Effector memory CD4-positive, alpha-beta T cell (primary cell): ENCODE measurements at regions not wholly inside any gene's neighbourhood (a gene's known extent, or its start where the extent isn't known, plus 50 kb on each side); places are given as distances from the start of the nearest gene placed in this dataset.

ENCODE experiments used
- DNase-seq, 3 donors: peaks; one replicate each; pipeline ENCODE4 v3.0.0-alpha.2; 2020
- H3K27ac ChIP-seq: 2 replicates; pipeline ENCODE4 v1.7.0; 2013; ENCODE audit warnings: mild to moderate bottlenecking, low read length, moderate library complexity; ENCODE audit not compliant: insufficient read depth, poor library complexity, severe bottlenecking
- H3K27me3 ChIP-seq: replicated peaks from 2 replicates; pipeline ENCODE4 v1.7.0; 2013; ENCODE audit warnings: mild to moderate bottlenecking, low read length; ENCODE audit not compliant: insufficient read depth, control insufficient read depth, poor library complexity, severe bottlenecking
- H3K36me3 ChIP-seq: 2 replicates; pipeline ENCODE4 v1.7.0; 2013; ENCODE audit warnings: mild to moderate bottlenecking, low read length, moderate library complexity; ENCODE audit not compliant: control insufficient read depth, insufficient read depth
- H3K4me1 ChIP-seq: 2 replicates; pipeline ENCODE4 v1.7.0; 2013; ENCODE audit warnings: low read length, mild to moderate bottlenecking; ENCODE audit not compliant: control insufficient read depth, insufficient read depth, poor library complexity, severe bottlenecking
- H3K4me3 ChIP-seq: 2 replicates; pipeline ENCODE4 v1.7.0; 2013; ENCODE audit warnings: low read length, low read depth, mild to moderate bottlenecking; ENCODE audit not compliant: insufficient read depth, poor library complexity, severe bottlenecking
- H3K9me3 ChIP-seq: 2 replicates; pipeline ENCODE4 v1.7.0; 2013; ENCODE audit warnings: mild to moderate bottlenecking, low read length, moderate library complexity; ENCODE audit not compliant: control insufficient read depth

DNA sequence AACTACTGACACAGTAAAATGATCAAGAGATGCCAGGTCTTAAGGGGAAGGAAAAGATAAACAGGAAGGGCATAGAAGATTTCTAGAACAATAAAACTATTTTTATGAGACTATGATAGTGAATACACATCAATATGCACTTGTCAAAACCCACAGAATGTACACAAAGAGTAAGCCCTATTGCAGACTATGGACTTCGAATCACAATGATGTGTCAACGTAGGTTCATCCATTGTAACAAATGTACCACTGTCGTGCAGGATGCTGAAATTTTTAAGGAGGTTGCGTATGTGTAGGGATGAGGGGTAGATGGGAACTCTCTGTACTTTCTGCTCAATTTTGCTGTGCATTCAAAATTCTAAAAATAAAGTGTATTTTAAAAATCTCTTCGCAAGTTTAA is 171.9 kb downstream of the KLF12 start:
- H3K4me3 ChIP-seq = no peak overlapping the region
- H3K4me1 ChIP-seq = no peaks in the 10 kb centered on the region
- peaks cover 9% of the 10 kb centered on the region for H3K36me3 ChIP-seq
- DNase-seq = no peak
- H3K27ac ChIP-seq = no peak overlapping the region
- no peaks in the 10 kb centered on the region for H3K9me3 ChIP-seq
- no peaks in the 10 kb centered on the region for H3K27me3 ChIP-seq

DNA sequence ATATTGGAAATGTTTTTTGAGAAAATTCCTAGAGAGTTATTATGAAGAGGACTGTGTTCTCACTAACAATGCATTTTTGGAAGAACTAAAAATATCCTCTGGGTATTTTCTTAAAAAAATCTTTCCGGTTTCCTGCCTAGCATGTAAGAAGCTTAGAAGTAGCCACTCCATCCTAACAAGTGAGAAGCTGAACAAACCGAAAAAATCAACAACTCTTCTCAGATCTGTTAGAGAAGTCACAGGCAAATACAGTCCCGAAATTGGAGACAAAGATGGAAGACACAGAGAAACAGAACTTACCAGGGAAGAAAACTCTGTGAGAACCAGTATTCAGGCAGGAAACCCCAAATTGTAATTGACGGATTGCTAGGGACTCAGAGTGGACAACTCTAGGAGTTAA is 173.0 kb downstream of the KLF12 start:
- H3K27ac ChIP-seq = no peak overlapping the region
- DNase-seq = no peak
- peaks cover 9% of the 10 kb centered on the region for H3K36me3 ChIP-seq
- no peaks in the 10 kb centered on the region for H3K27me3 ChIP-seq
- no peaks in the 10 kb centered on the region for H3K4me1 ChIP-seq
- no peak overlapping the region for H3K4me3 ChIP-seq
- no peaks in the 10 kb centered on the region for H3K9me3 ChIP-seq

DNA sequence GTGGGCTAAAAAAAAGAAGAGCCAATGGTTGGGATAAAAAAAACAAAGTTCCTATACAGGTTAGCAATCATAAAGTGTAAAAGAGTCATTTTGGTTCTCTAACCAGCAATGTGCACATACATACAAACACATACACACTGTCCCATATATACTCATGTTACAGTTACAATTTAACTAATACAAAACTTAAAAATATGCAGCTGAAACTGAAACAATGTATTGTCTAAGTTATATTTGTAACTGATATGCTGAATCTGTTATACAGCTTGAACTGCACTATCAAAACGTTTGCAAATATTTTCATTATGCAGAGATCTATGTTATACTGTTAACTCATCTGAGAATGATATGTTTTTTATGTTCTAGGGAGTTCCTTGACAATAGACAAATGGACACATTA is 173.7 kb downstream of the KLF12 start:
- Histone ChIP-seq H3K27ac (no peak overlapping the region), H3K4me3 (no peak overlapping the region), H3K36me3 (peaks cover 9% of the 10 kb centered on the region), H3K27me3 (no peaks in the 10 kb centered on the region), H3K4me1 (peaks cover 3% of the 10 kb centered on the region), H3K9me3 (no peaks in the 10 kb centered on the region)
- no peak for DNase-seq

DNA sequence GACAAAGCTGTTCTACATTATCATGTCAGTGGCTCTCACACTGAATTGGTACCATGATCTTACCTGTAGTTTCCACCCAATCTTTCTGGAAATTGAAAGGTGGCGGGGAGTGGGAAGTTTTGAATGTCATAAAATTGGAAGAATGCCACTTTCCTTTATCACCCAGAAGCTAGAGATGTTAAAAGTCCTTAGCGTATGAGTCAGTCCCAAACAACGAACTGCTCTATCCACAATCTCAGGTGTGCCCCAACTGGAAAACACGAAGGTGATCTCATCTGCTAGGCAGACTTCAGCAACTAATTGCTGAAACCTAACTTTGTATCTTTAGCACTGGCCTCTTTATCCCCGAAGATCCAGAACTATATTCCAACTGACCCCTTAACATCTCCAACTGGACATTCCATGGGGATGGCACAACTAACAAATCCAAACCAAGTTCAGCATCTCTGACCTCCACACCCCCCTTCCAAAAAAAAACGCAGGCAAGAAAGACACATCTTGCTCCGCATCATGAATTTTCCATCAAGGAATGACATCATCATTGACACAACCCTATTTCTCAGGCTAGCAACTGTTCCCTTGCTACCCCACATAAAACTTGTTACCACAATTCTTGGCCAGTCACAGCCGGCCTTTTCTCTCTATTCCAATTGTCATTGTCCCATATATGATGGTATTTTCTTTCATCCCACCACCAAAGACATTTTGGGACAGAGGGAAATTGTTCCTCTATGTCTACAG is 175.4 kb downstream of the KLF12 start:
- Histone ChIP-seq H3K27ac (no peak overlapping the region), H3K9me3 (no peaks in the 10 kb centered on the region), H3K27me3 (no peaks in the 10 kb centered on the region), H3K36me3 (peaks cover 9% of the 10 kb centered on the region), H3K4me3 (no peak overlapping the region), H3K4me1 (peaks cover 3% of the 10 kb centered on the region)
- no peak for DNase-seq

DNA sequence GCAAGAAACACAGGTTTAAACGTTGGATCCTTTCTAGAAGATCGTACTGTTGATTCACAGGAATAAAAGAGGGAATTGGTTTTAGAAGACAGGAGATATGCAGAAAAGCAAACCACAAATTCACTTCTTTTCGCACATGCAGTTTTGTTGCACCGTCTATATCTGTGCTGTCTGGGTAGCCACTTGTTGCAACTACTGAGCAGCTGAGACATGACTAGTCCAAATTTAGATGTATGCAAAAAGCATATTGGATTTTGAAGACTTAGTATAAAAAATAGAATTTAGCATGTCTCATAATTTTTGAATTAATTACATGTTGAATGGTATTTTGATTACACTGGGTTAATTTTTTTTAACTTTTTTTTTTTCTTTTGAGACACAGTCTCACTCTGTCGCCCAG is 176.3 kb downstream of the KLF12 start:
- Histone ChIP-seq H3K4me1 (peaks cover 6% of the 10 kb centered on the region), H3K36me3 (peaks cover 9% of the 10 kb centered on the region), H3K4me3 (no peak overlapping the region), H3K9me3 (no peaks in the 10 kb centered on the region), H3K27ac (no peak overlapping the region), H3K27me3 (no peaks in the 10 kb centered on the region)
- no peak for DNase-seq

DNA sequence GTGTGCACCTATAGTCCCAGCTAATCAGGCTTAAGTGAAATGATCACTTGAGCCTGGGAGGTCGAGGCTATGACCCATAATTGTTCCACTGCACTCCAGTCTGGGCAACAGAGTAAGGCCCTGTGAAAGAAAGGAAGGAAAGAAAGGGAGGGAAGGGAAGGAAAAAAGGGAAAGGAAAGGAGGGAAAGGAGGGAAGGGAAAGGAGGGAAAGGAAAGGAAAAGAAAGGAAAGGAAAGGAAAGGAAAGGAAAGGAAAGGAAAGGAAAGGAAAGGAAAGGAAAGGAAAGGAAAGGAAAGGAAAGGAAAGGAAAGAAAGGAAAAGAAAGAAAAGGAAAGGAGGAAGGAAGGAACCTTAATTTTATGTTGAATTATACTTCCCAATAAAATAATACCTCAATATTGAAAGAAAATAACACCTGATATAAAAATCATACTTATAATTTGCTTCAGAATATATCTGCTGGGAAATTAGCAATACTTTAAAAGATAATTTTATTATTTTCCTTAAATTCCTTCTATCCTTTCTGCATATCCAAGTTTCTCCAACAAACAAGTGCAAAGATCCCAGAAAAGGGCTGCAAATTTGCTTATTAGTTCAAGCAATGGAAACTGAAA is 177.3 kb downstream of the KLF12 start:
- DNase-seq = no peak
- Histone ChIP-seq H3K9me3 (no peaks in the 10 kb centered on the region), H3K36me3 (peaks cover 4% of the 10 kb centered on the region), H3K4me1 (peaks cover 13% of the 10 kb centered on the region), H3K27me3 (no peaks in the 10 kb centered on the region), H3K4me3 (no peak overlapping the region), H3K27ac (no peak overlapping the region)

DNA sequence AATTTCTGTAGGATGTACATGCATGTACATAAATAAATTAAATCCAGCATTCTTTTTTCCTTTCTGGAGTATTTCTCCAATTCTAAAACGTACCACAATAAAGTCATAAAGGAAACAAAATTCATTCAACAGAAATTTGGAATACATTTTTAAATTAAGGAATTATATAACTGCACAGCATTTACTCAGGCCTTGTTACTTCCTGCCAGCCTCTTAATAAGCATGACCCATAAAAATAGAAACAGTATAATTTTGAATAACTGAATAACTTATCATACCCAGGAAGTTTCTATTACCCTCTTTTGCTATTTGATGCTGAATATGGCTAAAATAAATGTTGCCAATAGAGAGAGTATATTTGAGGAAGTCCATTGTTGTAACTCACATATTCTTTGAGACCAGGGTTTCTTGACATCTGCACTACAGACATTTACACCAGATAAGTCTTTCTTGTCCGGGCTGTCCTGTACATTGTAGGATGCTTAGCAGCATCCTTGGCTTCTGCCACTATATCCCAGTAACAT is 178.2 kb downstream of the KLF12 start:
- Histone ChIP-seq H3K4me1 (peaks cover 13% of the 10 kb centered on the region), H3K36me3 (no peaks in the 10 kb centered on the region), H3K9me3 (no peaks in the 10 kb centered on the region), H3K27ac (no peak overlapping the region), H3K27me3 (no peaks in the 10 kb centered on the region), H3K4me3 (no peak overlapping the region)
- DNase-seq = no peak

DNA sequence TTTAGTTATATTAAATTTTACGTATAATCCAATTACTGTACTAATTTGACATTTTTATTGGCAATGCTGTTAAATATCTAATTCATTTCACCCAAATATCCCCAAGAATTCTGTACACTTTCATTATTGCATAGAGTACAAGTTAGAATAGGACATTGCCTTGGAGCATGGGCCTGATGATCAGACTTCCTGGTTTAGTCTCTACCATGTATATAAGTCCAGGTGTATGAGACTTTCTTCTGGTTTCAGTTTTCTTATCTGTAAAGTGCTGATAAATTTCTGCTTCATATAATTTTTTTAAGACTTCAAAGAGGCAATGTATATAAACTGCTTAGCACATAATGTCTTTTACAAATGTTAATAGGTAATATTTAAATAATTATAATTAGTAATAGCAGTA is 179.4 kb downstream of the KLF12 start:
- no peak overlapping the region for H3K4me3 ChIP-seq
- peaks cover 13% of the 10 kb centered on the region for H3K4me1 ChIP-seq
- no peaks in the 10 kb centered on the region for H3K9me3 ChIP-seq
- H3K27ac ChIP-seq = no peak overlapping the region
- H3K36me3 ChIP-seq = no peaks in the 10 kb centered on the region
- no peaks in the 10 kb centered on the region for H3K27me3 ChIP-seq
- DNase-seq = no peak

DNA sequence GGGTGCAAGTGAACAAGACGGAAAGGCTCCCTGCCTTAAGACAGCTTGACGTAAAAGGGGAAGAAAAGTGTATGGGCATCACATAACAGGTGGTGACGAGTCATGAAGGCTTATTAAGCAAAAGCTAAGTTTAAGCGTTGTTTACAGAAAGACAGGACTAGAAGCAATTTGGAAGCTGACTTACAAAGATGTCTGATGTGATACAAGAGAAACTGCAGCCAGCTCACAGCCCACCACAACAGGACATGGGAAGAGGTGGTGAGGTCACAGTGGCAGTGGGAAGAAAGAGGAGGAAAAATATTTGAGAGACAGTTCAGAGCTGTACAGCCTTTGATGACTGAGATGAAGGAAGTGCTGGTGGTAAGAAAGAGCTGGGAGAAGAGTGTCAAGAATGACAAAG is 181.6 kb downstream of the KLF12 start:
- no peak overlapping the region for H3K27ac ChIP-seq
- no peak for DNase-seq
- no peak overlapping the region for H3K4me3 ChIP-seq
- H3K36me3 ChIP-seq = no peaks in the 10 kb centered on the region
- H3K9me3 ChIP-seq = no peaks in the 10 kb centered on the region
- H3K27me3 ChIP-seq = no peaks in the 10 kb centered on the region
- peaks cover 18% of the 10 kb centered on the region for H3K4me1 ChIP-seq

DNA sequence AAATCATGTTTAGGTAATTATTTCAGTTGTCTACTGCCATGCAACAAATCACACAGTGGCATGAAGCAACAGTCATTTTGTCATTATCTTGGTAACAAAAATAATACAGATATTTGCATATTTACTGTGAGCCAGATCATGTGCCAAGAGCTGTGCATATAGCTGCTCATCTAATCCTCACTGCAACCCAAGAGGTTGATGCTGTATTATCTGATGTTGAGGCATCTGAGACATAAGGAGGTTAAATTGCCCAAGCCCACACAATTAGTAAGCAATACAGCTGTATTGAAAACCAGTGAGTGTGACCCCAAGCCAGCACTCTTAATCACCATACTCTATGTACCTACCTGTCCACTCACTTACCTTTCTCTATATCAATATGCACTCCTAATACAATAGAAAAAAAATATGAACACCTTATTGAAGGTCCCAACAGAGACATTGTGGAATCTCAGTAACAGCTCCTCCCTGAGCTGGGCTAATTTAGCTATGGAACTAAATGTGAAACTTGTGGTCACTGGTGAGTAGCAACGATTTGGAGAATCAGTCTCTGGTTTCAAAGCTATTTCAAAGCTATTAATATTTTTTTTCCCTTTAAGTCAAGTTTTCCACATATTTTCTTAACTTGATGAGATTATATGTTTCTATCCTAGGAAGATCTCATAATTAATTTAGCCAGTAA is 185.2 kb downstream of the KLF12 start:
- peaks cover 25% of the 10 kb centered on the region for H3K4me1 ChIP-seq
- DNase-seq = no peak
- no peak overlapping the region for H3K27ac ChIP-seq
- H3K36me3 ChIP-seq = no peaks in the 10 kb centered on the region
- H3K9me3 ChIP-seq = no peaks in the 10 kb centered on the region
- H3K4me3 ChIP-seq = no peak overlapping the region
- H3K27me3 ChIP-seq = no peaks in the 10 kb centered on the region
